ENCODE measurements at regions not wholly inside any gene's neighbourhood (a gene's known extent, or its start where the extent isn't known, plus 50 kb on each side); places are given as distances from the start of the nearest gene placed in this dataset.

DNA sequence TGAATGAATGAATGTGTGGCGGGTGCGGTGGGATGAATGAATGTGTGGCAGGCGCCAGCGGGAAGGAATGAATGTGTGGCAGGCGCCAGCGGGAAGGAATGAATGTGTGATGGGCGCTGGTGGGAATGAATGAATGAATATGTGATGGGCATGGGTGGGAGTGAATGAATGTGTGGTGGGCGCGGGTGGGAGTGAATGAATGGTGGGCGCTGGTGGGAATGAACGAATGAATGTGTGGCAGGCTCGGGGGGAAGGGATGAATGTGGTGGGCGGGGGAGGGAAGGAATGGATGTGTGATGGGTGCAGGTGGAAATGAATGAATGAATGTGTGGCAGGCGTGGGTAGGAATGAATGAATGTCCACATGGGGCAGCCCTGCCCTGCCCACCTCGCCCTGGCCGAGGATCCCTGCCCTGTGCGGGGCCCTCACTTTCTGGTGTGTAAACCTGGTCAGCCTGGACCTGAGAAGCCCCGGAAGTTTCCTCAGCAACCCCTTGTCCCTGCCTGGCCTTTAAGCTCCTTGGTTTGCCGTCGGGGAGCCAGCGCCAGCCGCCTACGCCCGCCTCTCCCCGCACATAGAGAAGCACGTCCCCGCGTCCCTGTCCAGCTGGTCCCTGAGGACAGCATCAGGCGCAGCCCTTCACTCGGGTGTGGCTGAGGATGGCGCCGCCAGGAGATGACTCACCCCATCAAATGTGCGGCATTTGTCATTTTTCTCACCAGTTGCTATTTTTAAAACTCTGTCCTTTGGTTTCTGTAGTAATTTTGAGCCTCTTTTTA, 112.8 kb upstream of the LRPAP1 start:
- Histone ChIP-seq H3K36me3 (no peaks in the 10 kb centered on the region), H3K27me3 (no peaks in the 10 kb centered on the region), H3K9me3 (no peaks in the 10 kb centered on the region), H3K4me3 (no peak overlapping the region), H3K4me1 (ENCODE audit: insufficient read depth) (no peaks in the 10 kb centered on the region), H3K27ac (no peak overlapping the region)
- no peak for DNase-seq
- intact Hi-C loops (cut with DNase I): no loop called here
- 62 to 69% (median 66%) methylated on average over 33 of the region's 33 CpGs for WGBS, 3 donors
- TF ChIP-seq POLR2A (IDR thresholded peaks at IDR 0.05) (no peak), EP300 (IDR thresholded peaks at IDR 0.05) (no peak)
- TF ChIP-seq, protein P1, sequence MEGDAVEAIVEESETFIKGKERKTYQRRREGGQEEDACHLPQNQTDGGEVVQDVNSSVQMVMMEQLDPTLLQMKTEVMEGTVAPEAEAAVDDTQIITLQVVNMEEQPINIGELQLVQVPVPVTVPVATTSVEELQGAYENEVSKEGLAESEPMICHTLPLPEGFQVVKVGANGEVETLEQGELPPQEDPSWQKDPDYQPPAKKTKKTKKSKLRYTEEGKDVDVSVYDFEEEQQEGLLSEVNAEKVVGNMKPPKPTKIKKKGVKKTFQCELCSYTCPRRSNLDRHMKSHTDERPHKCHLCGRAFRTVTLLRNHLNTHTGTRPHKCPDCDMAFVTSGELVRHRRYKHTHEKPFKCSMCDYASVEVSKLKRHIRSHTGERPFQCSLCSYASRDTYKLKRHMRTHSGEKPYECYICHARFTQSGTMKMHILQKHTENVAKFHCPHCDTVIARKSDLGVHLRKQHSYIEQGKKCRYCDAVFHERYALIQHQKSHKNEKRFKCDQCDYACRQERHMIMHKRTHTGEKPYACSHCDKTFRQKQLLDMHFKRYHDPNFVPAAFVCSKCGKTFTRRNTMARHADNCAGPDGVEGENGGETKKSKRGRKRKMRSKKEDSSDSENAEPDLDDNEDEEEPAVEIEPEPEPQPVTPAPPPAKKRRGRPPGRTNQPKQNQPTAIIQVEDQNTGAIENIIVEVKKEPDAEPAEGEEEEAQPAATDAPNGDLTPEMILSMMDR (IDR thresholded peaks at IDR 0.05): no peak

GRCh38 chr4:3643518-3644433, 111.6 kb upstream of the LRPAP1 start:
- Histone ChIP-seq H3K4me1 (ENCODE audit: insufficient read depth) (no peaks in the 10 kb centered on the region), H3K36me3 (no peaks in the 10 kb centered on the region), H3K9me3 (no peaks in the 10 kb centered on the region), H3K4me3 (no peak overlapping the region), H3K27ac (no peak overlapping the region), H3K27me3 (no peaks in the 10 kb centered on the region)
- WGBS, 3 donors: 84 to 86% (median 84%) methylated on average over 25 to 26 of the region's 26 CpGs
- TF ChIP-seq EP300 (IDR thresholded peaks at IDR 0.05) (no peak), POLR2A (IDR thresholded peaks at IDR 0.05) (no peak)
- TF ChIP-seq, protein P1 (IDR thresholded peaks at IDR 0.05): no peak
- no peak for DNase-seq
- intact Hi-C loops (cut with DNase I): no loop called here

DNA sequence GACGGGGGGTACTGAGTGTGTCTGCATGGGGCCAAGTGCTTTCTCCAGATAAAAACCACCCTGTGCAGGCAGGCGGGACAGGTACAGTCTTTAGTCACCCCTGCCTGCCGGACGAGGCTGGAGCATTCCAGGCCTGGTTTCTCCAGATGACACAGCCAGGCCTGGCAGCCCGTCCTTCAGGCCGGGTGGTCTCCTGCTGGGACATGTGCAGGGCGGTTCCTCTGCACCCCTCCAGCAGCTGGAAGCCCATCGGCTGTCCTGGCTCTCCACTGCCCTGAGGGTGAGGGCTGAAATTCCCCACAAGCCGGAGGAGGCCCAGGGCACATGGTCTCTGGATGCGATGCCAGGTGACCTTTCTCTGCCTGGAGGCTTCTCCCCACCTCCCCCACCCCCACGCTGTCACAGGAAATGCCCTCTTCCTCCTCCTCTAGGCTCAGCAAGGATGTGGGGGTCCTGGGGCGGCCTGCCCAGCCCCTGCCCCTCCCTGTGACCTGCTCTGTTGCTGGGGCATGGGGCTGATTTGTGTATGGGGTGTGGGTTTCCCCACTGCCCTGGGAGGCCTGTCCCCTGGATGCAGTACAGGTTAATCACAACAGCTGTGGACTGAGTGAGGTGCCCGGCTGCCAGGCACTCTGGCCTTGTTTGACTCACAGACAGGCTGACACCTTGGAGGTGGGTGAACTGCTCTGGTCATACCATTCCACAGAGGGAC, 110.7 kb upstream of the LRPAP1 start:
- Histone ChIP-seq H3K36me3 (no peaks in the 10 kb centered on the region), H3K27me3 (no peaks in the 10 kb centered on the region), H3K4me1 (ENCODE audit: insufficient read depth) (no peaks in the 10 kb centered on the region), H3K9me3 (no peaks in the 10 kb centered on the region), H3K4me3 (no peak overlapping the region), H3K27ac (no peak overlapping the region)
- 63 to 77% (median 69%) methylated on average over 8 to 13 of the region's 13 CpGs for WGBS, 3 donors
- no peak for DNase-seq
- TF ChIP-seq, protein P1 (IDR thresholded peaks at IDR 0.05): no peak
- TF ChIP-seq POLR2A (IDR thresholded peaks at IDR 0.05) (no peak), EP300 (IDR thresholded peaks at IDR 0.05) (no peak)
- intact Hi-C loops (cut with DNase I): no loop called here

GRCh38 chr4:3642056-3642630, 109.9 kb upstream of the LRPAP1 start:
- intact Hi-C loops (cut with DNase I): no loop called here
- no peak for DNase-seq
- Histone ChIP-seq H3K4me1 (ENCODE audit: insufficient read depth) (no peaks in the 10 kb centered on the region), H3K9me3 (no peaks in the 10 kb centered on the region), H3K4me3 (no peak overlapping the region), H3K27ac (no peak overlapping the region), H3K27me3 (no peaks in the 10 kb centered on the region), H3K36me3 (no peaks in the 10 kb centered on the region)
- WGBS, 3 donors: 94 to 96% (median 95%) methylated on average over 66 of the region's 66 CpGs
- TF ChIP-seq EP300 (IDR thresholded peaks at IDR 0.05): no peak
- no peak for TF ChIP-seq POLR2A (IDR thresholded peaks at IDR 0.05)
- TF ChIP-seq, protein P1 (IDR thresholded peaks at IDR 0.05): no peak

Measured in ovary (tissue), 7 donors.